ENCODE measurements at regions not wholly inside any gene's neighbourhood (a gene's known extent, or its start where the extent isn't known, plus 50 kb on each side); places are given as distances from the start of the nearest gene placed in this dataset.
"Not testable (repeated sequence)": the region's sequence is repeated elsewhere in the genome, so short reads cannot be mapped to it uniquely, and the experiment has no call there.

DNA sequence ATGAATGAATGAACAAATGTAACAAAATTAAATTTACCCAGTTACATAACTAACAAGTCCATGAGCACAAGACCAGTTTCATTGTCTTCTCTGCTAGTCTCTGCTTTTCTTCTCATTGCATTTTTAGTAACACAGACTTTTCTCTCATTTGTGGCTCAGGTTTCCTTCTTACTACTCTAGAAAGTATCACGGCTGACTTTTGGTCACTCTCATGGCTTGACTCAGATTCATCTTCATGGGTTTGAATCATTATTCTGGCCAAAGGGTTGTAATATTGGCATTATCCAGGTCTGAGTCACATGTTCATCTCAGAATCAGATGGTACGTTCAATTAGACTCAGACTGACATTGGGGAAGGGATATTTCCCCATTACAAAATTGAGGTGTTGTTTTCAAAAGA lies 121.5 kb upstream of the SATB1 start:
- DNase-seq: no peak
- intact Hi-C loops (cut with micrococcal nuclease): loop anchor here (1.0 kb wide), 1 partner anchor 9 kb away; no protein-coding TSS in a partner anchor
- Mint-ChIP-seq H3K4me1 (ENCODE audit: low read depth) (no peaks in the 10 kb centered on the region), H3K9me3 (peaks cover 3% of the 10 kb centered on the region), H3K4me3 (no peak overlapping the region), H3K27ac (no peak overlapping the region), H3K27me3 (ENCODE audit: low read depth) (no peaks in the 10 kb centered on the region), H3K36me3 (ENCODE audit: low read depth) (peaks cover 6% of the 10 kb centered on the region)
- CTCF ChIA-PET: no interaction called here

DNA sequence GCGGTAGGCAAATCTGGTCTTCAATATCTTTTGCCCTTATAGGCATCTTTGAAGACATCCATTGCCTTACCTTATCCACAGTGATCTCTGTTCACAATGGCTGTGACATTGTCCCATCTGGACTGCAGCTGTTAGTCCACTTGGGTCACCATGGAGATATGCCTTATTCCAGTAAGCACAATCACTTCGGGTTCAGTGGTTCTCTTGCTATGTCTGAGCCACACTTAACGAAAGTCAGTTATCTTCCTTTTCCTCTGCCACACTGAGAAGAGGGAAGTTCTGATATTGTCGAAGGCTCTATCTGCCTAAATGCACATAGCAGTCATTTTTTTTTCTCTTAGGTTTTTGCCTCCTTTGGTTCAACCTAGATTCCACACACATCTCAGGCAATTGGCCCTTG lies 119.0 kb upstream of the SATB1 start:
- no peak overlapping the region for H3K4me3 Mint-ChIP-seq
- no peak for DNase-seq
- intact Hi-C loops (cut with micrococcal nuclease): no loop called here
- H3K4me1 Mint-ChIP-seq (ENCODE audit: low read depth): no peaks in the 10 kb centered on the region
- peaks cover 3% of the 10 kb centered on the region for H3K9me3 Mint-ChIP-seq
- CTCF ChIA-PET: no interaction called here
- no peak overlapping the region for H3K27ac Mint-ChIP-seq
- H3K36me3 Mint-ChIP-seq (ENCODE audit: low read depth): peaks cover 6% of the 10 kb centered on the region
- no peaks in the 10 kb centered on the region for H3K27me3 Mint-ChIP-seq (ENCODE audit: low read depth)

DNA sequence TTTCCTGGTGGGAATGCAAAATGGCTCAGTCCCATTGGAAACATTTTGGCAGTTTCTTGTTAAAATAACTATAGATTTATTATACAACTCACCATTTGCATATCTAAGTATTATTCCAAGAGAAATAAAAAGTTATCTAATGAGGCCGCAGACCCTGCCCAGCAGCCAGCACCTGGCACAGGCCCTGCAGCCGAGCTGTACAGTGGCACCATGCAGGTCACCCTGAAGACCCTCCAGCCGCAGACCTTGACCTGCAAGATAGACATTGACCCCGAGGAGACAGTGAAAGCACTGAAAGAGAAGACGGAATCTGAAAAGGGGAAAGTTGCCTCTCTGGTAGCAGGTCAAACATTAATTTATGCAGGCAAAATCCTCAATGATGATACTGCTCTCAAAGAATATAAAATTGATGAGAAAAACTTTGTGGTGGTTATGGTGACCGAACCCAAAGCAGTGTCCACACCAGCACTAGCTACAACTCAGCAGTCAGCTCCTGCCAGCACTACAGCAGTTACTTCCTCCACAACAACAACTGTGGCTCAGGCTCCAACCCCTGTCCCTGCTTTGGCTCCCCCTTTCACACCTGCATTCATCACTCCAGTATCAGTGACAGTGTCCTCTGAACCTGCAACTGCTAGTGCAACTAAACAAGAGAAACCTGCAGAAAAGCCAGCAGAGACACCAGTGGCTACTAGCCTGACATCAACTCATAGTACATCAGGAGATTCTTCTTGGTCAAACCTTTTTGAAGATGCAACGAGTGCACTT lies 113.5 kb upstream of the SATB1 start:
- Mint-ChIP-seq H3K4me3 (no peak overlapping the region), H3K9me3 (no peaks in the 10 kb centered on the region), H3K36me3 (ENCODE audit: low read depth) (no peaks in the 10 kb centered on the region), H3K27ac (no peak overlapping the region), H3K4me1 (ENCODE audit: low read depth) (no peaks in the 10 kb centered on the region), H3K27me3 (ENCODE audit: low read depth) (no peaks in the 10 kb centered on the region)
- CTCF ChIA-PET: no interaction called here
- DNase-seq: no peak
- intact Hi-C loops (cut with micrococcal nuclease): no loop called here

DNA sequence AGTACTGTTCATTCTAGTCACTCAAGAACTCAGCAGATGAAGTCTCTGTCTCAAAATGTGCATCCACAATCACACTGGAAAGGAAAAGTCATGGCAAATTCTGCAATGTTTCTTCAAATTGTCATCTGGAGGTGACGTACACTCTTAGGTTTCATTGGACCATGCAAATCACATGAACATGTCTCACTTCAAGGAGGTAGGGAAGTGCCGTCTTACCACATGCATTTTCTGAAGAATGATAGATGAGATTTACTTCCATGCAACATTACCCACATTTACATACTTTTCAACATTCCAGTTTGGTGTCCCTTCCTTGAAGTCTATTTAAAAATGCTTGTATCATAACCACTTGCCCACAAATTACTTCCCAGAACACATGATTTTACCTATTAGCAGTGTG lies 107.9 kb upstream of the SATB1 start:
- intact Hi-C loops (cut with micrococcal nuclease): no loop called here
- CTCF ChIA-PET: no interaction called here
- peaks cover 6% of the 10 kb centered on the region for H3K36me3 Mint-ChIP-seq (ENCODE audit: low read depth)

DNA sequence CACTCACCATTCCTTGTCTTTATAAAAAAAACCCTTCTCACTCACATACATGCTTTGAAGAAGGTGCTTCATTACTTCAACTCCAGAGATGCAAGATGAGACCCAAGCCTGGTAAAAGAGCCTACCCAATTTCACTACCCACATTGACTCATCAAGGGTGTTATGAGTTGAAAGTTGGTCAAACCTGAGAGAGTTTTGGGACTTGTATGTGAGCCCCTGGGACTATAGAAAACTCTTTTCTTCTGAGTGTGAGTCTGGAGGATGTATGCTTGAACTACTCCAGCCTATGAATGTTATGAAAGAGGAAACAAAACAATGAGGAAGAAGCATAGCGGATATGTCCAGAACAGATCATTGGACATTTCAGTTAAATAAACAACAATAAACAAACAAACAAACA lies 106.5 kb upstream of the SATB1 start:
- Mint-ChIP-seq H3K27ac (no peak overlapping the region), H3K4me1 (ENCODE audit: low read depth) (peaks cover 2% of the 10 kb centered on the region), H3K4me3 (no peak overlapping the region), H3K9me3 (peaks cover 2% of the 10 kb centered on the region), H3K36me3 (ENCODE audit: low read depth) (peaks cover 11% of the 10 kb centered on the region), H3K27me3 (ENCODE audit: low read depth) (no peaks in the 10 kb centered on the region)
- no peak for DNase-seq
- intact Hi-C loops (cut with micrococcal nuclease): no loop called here
- CTCF ChIA-PET: no interaction called here

More for the DNA sequence above, 107.9 kb upstream of the SATB1 start:
- no peak overlapping the region for H3K27ac Mint-ChIP-seq
- no peak overlapping the region for H3K4me3 Mint-ChIP-seq
- H3K27me3 Mint-ChIP-seq (ENCODE audit: low read depth): no peaks in the 10 kb centered on the region
- DNase-seq: no peak
- peaks cover 2% of the 10 kb centered on the region for H3K4me1 Mint-ChIP-seq (ENCODE audit: low read depth)
- peaks cover 2% of the 10 kb centered on the region for H3K9me3 Mint-ChIP-seq

DNA sequence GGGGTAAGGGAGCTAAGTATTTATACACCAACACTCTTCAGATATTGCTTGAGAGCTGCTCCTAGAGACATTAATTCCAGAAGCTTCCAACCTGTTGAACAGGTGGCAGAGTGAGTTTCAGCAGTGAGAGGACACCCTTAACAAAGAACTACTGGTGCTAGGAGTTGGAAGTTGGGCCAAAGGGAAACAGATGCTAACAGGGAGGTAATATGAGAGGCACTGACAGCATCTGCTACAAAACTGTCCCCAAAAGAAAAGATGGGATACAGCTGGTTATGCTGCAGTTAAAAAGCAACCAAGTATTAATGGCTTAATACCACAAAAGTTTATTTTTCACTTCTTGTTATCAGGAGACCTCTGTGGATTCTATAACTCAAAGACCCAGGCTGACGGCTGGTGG lies 104.5 kb upstream of the SATB1 start:
- intact Hi-C loops (cut with micrococcal nuclease): no loop called here

DNA sequence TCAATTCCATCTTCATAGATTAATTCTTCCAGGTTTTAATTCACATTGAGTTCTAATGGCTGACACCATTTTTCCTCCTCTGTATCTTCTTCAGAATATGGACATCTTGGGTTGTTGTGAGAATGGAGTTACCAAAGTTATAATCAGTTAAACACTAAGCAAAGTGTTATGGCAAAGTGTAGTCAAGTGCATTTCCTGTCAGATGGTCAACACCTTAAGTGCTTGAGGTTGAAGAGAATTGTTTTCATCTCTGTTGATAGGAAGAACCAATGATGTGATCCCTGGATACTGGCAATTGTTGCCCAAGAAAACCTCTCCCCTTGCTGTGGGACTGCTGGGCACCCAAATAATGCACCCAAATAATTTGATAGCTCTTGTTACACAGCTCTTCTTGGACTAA lies 102.6 kb upstream of the SATB1 start:
- Mint-ChIP-seq H3K36me3 (ENCODE audit: low read depth) (peaks cover 26% of the 10 kb centered on the region), H3K27me3 (ENCODE audit: low read depth) (no peaks in the 10 kb centered on the region), H3K4me1 (ENCODE audit: low read depth) (peaks cover 2% of the 10 kb centered on the region), H3K27ac (no peak overlapping the region), H3K4me3 (no peak overlapping the region), H3K9me3 (peaks cover 20% of the 10 kb centered on the region)
- intact Hi-C loops (cut with micrococcal nuclease): no loop called here
- no peak for DNase-seq
- CTCF ChIA-PET: interaction anchor here (1.0 kb wide), 1 partner anchor 32 kb away, joined by 3 read pairs; no protein-coding TSS in a partner anchor

More for the DNA sequence above, 104.5 kb upstream of the SATB1 start:
- Mint-ChIP-seq H3K4me3 (no peak overlapping the region), H3K27me3 (ENCODE audit: low read depth) (no peaks in the 10 kb centered on the region), H3K9me3 (peaks cover 15% of the 10 kb centered on the region), H3K27ac (no peak overlapping the region), H3K4me1 (ENCODE audit: low read depth) (peaks cover 2% of the 10 kb centered on the region), H3K36me3 (ENCODE audit: low read depth) (peaks cover 26% of the 10 kb centered on the region)
- CTCF ChIA-PET: no interaction called here
- no peak for DNase-seq

DNA sequence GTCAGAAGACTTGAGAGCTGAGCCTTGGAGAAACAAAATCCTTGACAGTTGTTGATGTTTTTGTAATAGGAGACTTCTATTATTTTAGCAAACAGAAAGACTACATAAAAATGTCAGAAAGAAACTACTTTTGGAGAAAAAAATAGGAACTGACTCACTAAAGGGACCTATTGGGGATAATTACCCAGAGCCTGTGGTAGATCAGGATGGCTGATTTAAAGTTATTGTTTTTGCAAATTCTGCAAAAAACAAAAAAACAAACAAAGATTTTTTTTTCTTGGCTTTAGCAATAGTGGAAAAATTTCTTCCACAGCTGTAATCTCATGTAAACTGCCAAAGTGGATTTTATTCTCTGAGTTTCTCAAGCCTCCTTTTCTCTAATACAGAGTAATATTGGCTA lies 101.5 kb upstream of the SATB1 start:
- CTCF ChIA-PET: interaction anchor here (0.6 to 1.0 kb wide), 2 partner anchors 33 to 130 kb away, joined by 3 to 5 read pairs; no protein-coding TSS in a partner anchor

DNA sequence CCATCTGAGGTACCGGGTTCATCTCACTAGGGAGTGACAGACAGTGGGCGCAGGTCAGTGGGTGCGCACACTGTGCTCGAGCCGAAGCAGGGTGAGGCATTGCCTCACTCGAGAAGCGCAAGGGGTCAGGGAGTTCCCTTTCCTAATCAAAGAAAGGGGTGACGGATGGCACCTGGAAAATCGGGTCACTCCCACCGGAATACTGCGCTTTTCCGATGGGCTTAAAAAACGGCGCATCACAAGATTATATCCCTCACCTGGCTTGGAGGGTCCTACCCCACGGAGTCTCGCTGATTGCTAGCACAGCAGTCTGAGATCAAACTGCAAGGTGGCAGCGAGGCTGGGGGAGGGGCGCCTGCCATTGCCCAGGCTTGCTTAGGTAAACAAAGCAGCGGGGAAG lies 91.0 kb upstream of the SATB1 start:
- H3K27ac Mint-ChIP-seq; CTCF ChIA-PET; DNase-seq; H3K36me3 Mint-ChIP-seq (ENCODE audit: low read depth); intact Hi-C loops (cut with micrococcal nuclease); H3K4me3 Mint-ChIP-seq; H3K9me3 Mint-ChIP-seq; H3K27me3 Mint-ChIP-seq (ENCODE audit: low read depth): not testable (repeated sequence)
- H3K4me1 Mint-ChIP-seq (ENCODE audit: low read depth): peaks cover 13% of the 10 kb centered on the region

More for the DNA sequence above, 101.5 kb upstream of the SATB1 start:
- intact Hi-C loops (cut with micrococcal nuclease): no loop called here
- no peak for DNase-seq
- H3K9me3 Mint-ChIP-seq: peaks cover 22% of the 10 kb centered on the region
- no peak overlapping the region for H3K27ac Mint-ChIP-seq
- no peaks in the 10 kb centered on the region for H3K27me3 Mint-ChIP-seq (ENCODE audit: low read depth)
- peaks cover 2% of the 10 kb centered on the region for H3K4me1 Mint-ChIP-seq (ENCODE audit: low read depth)
- no peak overlapping the region for H3K4me3 Mint-ChIP-seq
- H3K36me3 Mint-ChIP-seq (ENCODE audit: low read depth): peaks cover 26% of the 10 kb centered on the region

DNA sequence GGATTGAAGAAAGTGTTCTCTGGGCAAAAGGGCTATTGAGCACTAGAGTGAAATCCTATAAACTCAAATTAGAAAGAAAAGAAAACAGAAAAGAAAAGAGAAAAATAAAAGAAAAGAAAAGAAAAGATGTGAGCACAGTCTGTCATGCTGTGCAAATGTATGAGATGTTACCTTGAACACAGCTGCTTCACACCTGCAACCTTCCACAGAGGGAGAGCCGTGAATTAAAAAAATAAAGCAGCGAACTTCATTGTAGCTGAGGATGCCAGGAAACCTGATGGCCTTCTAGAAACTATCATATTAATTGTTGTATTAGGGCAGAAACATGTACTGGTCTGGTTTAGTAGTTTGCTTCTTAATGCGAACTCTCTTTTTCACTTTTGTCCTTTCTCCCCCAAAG lies 88.0 kb upstream of the SATB1 start:
- peaks cover 2% of the 10 kb centered on the region for H3K36me3 Mint-ChIP-seq (ENCODE audit: low read depth)
- DNase-seq: no peak
- intact Hi-C loops (cut with micrococcal nuclease): no loop called here
- H3K4me3 Mint-ChIP-seq: no peak overlapping the region
- no peaks in the 10 kb centered on the region for H3K27me3 Mint-ChIP-seq (ENCODE audit: low read depth)
- no peaks in the 10 kb centered on the region for H3K9me3 Mint-ChIP-seq
- peaks cover 16% of the 10 kb centered on the region for H3K4me1 Mint-ChIP-seq (ENCODE audit: low read depth)
- H3K27ac Mint-ChIP-seq: no peak overlapping the region
- CTCF ChIA-PET: no interaction called here

DNA sequence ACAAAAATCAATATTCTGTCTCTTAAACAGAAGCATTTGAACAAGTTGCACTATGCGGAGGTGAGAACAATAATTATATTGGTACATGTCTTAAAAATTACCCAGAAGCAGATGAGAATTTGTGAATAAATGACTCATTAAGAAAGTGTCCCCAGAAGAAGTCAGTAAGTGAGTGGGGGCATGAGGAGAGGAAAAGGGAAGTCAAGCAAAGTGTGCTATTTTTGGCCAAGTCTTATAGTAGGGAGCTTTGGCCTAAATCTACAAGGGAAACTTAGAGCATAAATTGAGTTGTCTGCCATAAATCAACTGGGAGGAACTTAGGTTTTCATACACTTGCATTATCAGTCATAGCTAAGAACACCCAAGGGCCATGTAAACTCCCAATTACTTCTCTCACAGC lies 86.9 kb upstream of the SATB1 start:
- Mint-ChIP-seq H3K9me3 (no peaks in the 10 kb centered on the region), H3K4me1 (ENCODE audit: low read depth) (peaks cover 18% of the 10 kb centered on the region), H3K27me3 (ENCODE audit: low read depth) (no peaks in the 10 kb centered on the region), H3K4me3 (no peak overlapping the region), H3K36me3 (ENCODE audit: low read depth) (peaks cover 2% of the 10 kb centered on the region), H3K27ac (no peak overlapping the region)
- intact Hi-C loops (cut with micrococcal nuclease): no loop called here
- DNase-seq: no peak
- CTCF ChIA-PET: no interaction called here

DNA sequence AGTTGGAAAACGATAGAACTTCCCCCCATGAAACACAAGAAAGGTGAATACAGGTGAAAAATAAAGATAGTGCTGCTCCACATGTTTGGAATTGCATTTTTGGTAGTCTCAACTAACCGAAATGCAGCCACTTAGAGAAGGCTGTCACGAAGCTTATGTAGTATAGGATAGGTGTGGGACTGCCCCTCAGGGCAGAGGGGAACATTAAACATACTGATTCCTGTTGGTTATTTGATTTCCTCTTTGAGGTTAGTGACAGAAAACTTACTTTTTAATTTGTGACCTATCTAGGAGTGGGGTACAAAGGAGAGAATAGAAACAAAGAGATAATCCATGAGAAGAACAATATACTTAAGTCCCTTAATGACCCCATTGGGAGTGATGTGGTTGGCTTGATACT lies 85.8 kb upstream of the SATB1 start:
- Mint-ChIP-seq H3K27me3 (ENCODE audit: low read depth) (no peaks in the 10 kb centered on the region), H3K27ac (no peak overlapping the region), H3K9me3 (no peaks in the 10 kb centered on the region), H3K4me1 (ENCODE audit: low read depth) (peaks cover 18% of the 10 kb centered on the region), H3K4me3 (no peak overlapping the region), H3K36me3 (ENCODE audit: low read depth) (peaks cover under 1% of the 10 kb centered on the region)
- DNase-seq: no peak
- CTCF ChIA-PET: no interaction called here
- intact Hi-C loops (cut with micrococcal nuclease): no loop called here

DNA sequence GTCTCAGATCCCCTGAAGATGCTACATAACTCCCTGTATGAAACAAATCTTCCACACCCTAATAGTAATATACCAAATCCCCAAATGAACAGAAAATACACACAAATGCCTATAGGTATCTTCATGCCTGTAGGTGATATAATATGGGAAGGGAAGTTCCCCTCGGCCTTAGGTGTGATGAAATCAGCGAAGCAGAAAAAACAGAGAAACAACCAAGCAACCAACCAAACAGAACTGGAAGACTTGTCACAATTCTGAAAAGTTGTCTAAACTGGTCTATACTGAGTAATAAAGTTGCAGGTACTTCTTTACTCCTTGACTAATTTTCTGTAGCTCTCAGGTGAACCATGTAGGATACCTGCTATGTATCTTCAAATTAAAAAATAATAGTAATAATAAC lies 82.2 kb upstream of the SATB1 start:
- no peak overlapping the region for H3K4me3 Mint-ChIP-seq
- H3K4me1 Mint-ChIP-seq (ENCODE audit: low read depth): peaks cover 17% of the 10 kb centered on the region
- CTCF ChIA-PET: no interaction called here
- intact Hi-C loops (cut with micrococcal nuclease): loop anchor here (2.0 kb wide), 1 partner anchor 15 kb away; no protein-coding TSS in a partner anchor
- no peaks in the 10 kb centered on the region for H3K36me3 Mint-ChIP-seq (ENCODE audit: low read depth)
- H3K9me3 Mint-ChIP-seq: no peaks in the 10 kb centered on the region
- H3K27ac Mint-ChIP-seq: no peak overlapping the region
- no peaks in the 10 kb centered on the region for H3K27me3 Mint-ChIP-seq (ENCODE audit: low read depth)
- DNase-seq: no peak

Data from activated naive CD4-positive, alpha-beta T cell treated with anti-CD3 and anti-CD28 coated beads for 36 hours (primary cell).